Right renal pelvis (tissue), 4 donors: ENCODE measurements at regions not wholly inside any gene's neighbourhood (a gene's known extent, or its start where the extent isn't known, plus 50 kb on each side); places are given as distances from the start of the nearest gene placed in this dataset.
"Not testable (repeated sequence)": the region's sequence is repeated elsewhere in the genome, so short reads cannot be mapped to it uniquely, and the experiment has no call there.

Source experiments
- DNase-seq, 4 donors: peaks; one replicate each; pipeline ENCODE4 v3.0.0-alpha.2; 2013; ENCODE audit warnings: low read depth in 4 of 4, low spot score in 3 of 4, missing footprints in 1 of 4

DNA sequence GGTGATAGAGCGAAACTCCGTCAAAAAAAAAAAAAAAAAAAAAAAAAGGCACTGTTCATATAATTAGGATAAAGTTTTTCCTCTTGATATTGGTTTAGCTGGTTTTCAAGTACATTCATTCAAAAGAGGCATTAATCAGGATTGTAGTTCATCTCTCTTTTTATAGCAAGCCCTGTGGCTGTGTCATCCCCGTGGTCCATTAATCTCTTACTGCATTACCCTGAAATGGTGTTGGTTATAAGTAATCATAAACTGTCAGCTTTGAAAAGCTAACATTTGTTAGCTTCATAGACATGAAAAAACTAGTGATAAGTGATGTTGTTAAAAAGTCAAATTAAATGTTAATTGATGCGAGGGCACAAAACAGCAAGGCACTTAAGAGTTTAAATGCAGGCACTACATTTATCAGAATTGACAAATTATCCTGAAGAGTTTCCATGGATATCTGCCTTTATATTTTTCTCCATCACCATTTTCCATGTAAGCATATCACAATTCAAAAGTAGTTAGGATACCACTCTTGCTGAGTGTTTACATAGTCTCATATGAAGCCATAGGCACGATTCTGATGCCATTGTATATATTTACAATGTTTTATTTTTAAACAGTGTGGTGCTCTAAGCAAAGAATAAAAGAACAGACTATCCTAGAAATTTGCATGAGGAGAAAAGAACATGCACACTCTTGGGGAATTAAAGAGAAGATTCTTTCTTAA lies 193.1 kb downstream of the OTOL1 start:
- no peak for DNase-seq

- no peak for DNase-seq
Measured at GRCh38 chr3:161690299-161690620, 193.7 kb downstream of the OTOL1 start.

DNA sequence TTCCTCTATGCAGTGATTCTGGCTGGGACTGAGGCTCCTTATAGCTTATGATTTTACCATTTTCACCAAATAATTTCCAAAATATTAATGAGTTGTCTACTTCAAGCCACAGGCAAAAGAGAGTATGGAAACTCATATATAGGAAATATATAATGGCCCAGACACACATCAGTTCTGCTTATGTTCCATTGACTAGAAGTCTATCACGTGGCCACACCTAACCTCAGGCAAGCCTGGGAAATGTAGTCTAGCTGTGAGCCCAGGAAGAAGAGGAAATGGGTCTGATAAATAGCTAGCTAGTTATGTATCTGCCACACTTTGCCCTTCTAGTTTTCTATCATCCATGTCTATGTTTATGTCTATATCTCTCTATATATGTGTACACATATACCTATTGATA lies 195.1 kb downstream of the OTOL1 start:
- DNase-seq, result no peak

GRCh38 chr3:161694682-161695564 lies 198.3 kb downstream of the OTOL1 start:
- DNase-seq, result no peak

DNA sequence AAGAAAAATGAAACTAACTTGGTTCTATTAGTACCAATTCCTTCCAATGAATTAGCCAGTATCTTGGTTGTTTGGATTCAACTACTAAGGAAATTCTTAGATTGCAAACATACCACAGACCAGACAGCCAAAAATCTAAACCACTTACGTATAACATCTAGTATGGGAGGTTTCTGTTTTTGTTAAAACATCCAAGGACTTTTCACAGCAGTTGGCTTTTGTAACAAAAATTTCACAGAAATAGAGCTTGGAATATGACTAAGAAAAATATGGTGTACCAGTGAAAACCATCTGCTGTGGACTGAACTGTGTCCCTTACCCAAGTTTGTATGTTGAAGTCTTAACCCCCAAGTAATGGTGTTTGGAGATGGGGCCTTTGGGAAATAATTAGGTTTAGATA lies 199.2 kb downstream of the OTOL1 start:
- no peak for DNase-seq

- no peak for DNase-seq
Measured at GRCh38 chr3:161700998-161701397, 204.4 kb downstream of the OTOL1 start.

- not testable (repeated sequence) for DNase-seq
Measured at GRCh38 chr3:161707253-161707652, 210.6 kb downstream of the OTOL1 start.

DNA sequence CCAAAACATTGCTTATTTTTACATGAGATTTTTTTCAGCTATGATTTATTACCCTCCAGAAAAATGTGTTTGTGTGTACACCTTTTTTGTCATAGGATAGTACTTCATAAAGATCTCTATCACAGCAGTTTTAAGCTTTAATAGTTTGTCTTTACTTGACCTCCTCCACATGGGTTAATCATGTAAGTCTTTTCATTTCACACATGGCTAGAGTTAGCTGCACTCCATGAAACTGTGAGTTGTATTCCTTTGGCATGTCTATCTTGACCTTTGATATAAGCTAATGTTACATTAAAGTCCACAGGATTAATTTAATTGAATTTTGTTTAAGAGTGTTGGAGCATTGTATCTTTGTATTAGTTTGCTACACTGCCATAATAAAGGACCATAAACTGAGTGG lies 217.1 kb downstream of the OTOL1 start:
- DNase-seq, result peak in 2 of 4 donors; percentile 7 to 31

DNA sequence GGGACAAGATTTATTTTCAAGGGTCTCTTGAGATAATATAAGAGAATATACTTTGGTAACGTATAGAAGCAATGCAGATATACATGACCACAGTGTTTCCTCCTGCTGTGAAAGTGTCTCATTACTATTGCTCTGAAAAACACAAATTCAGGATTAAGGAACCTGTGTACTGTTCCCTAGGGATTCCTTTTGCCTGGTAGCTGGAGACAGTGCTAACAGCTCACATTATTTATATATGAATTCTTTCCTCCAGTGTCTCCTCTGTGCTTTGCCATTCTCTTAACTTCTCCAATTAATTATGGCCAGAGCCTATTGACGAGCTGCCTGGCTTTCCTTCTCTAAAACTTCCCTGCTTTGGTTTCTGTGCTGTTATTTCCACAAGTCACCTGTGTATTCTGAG lies 235.4 kb downstream of the OTOL1 start:
- no peak for DNase-seq

DNA sequence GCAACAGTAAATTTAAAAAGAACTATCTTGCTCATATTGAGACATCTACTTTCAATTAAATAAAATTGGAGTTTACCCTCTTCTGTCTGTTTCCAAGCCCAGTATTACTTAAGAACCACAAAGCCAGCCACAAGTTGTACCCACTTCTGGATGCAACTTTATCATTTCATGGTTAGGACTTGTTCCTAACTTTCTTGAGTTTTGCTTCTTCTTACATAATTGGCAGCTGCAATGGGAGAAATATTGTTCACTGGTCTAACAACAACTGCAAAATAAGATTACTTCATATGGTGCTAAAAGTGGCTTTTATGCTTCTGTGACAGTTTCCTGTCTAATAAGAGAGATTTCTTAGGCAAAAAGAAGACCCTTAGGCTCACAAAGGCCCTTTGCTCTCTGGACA lies 240.6 kb downstream of the OTOL1 start:
- no peak for DNase-seq

DNA sequence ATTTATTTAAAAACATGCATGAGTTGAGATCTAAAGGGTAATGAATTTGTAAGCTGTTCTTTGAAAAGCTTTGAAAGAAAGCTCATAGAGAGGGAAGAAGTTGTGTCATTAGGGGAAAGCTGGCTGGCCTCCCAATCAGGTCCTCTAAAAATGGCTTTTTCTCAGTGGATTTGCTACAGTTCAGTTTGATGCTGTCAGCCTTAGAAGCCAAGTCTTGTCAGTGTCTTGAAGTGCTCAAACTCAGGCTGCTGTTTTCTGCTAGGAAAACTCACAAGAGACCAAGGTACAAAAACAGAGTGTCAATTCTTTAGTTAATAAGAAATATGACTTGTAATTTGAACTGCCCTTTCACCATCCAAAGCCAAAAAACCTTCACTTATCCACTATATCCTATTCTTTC lies 243.8 kb downstream of the OTOL1 start:
- DNase-seq, result no peak

GRCh38 chr3:161744366-161744765 lies 247.8 kb downstream of the OTOL1 start:
- no peak for DNase-seq

GRCh38 chr3:161745741-161746140 lies 249.1 kb downstream of the OTOL1 start:
- no peak for DNase-seq

DNA sequence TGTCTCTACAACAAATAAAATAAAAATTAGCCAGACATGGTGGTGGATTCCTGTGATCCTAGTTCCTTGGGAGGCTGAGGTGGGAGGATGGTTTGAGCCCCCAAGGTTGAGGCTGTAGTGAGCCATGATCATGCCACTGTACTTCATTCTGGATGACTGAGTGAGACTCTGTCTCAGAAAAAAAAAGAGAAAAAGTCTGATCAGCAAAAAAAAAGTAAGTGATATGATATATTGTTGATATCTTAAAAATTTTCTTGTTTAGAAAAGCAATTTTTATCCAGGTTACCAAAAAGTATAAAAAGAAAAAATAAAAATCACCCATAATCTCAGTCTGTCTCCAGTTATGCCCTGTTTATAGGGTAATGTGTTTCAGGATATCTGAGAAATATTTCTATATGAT lies 251.4 kb downstream of the OTOL1 start:
- no peak for DNase-seq

- no peak for DNase-seq
Measured at GRCh38 chr3:161754420-161755053, 257.9 kb downstream of the OTOL1 start.

DNA sequence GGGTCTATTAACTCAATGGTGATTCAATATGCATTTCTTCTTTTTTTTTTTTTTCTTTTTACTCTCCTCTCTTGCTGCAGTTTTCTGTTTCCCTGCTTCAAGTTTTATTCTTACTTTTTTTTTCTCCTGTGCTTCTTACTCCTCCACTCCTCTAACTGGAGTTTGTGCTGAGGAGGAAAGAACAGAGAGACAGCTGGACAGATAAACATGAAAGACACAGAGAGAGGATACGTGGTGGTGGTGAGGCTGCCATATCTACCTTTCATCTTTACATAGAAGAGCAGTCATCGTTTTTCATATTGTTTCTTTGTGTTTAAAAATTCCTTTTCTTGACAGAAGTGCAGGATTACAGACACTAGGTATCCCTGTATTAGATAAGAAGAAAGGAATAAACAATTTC lies 262.8 kb downstream of the OTOL1 start:
- no peak for DNase-seq

DNA sequence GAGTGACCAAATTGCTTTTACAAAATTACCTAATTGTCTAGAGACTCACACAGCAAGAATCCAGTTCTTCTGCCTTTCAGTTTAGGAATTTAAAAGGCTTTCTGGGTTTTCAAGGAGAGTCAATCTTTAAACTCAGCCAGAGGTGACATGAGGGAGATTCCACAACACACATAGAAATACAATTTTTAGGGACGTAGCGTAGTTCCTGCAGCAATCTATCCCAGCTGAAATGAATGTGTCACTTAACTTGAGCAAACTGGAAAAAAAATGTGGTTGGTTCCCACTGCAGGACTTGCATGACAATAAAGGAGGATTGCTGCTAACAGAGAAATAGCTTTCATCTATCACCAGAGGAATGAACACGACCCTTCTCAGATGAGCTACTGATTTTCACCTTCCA lies 269.7 kb downstream of the OTOL1 start:
- DNase-seq, result no peak

DNA sequence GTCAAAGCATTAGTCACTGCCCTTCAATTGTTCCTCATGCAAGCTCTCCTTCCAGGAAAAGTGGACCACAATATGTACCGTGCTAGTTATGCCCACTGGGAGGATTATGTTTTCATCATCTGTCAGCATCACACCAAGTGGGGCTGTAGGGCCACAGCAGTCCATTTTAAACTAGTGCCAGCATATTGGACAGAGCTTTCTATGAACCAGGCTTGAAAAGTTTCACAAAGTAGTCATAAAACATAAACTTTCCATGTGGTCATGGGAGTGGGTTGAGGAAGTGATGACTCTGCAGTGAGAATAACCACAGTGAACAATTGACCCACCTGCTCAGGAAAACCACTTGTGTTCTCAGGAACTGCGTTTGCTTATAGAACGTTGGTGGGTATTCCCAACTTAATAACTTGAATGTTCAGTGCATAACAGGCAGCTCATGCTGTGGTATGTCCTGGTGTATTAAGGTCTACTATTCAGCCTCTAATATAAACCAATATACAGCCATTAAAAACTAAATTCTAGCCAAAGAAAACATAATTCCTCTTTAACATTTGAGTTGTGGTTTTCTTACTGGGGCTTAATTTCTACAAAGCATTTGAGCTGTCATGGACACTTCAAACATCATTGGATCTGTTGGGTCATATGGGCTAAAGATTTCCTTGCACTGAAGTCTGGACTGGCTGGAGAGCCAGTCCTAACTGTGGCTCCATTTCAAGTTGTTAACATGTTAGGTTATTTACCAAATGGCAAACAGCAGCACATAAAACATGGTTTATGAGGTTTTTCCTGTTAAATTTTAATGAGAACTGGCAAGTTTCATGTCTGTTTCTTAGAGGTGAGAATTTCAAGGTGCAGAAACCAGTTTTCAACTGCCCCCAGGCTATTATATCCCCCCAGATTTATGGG lies 274.1 kb downstream of the OTOL1 start:
- no peak for DNase-seq

DNA sequence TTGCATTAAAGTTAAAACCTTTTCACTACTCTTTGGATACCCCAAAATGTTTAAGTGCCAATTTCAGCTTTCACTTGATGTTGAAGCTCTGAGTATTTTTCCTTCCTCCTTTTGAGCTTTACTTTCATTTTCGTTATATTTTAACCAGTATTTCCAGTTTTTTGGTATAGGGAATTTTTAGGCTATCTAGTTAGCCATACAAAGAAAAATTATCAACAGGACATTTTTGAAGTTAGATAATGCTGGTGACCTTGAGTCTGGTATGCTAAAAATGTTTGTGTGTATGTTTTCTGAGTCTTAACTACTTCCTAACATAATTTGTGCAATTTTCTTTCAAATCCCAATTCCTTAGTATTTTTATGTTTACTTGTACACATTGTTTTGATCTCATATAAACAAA lies 284.8 kb downstream of the OTOL1 start:
- no peak for DNase-seq

GRCh38 chr3:161793194-161793930 lies 296.8 kb downstream of the OTOL1 start:
- DNase-seq, result no peak
